ENCODE measurements at regions not wholly inside any gene's neighbourhood (a gene's known extent, or its start where the extent isn't known, plus 50 kb on each side); places are given as distances from the start of the nearest gene placed in this dataset.

DNA sequence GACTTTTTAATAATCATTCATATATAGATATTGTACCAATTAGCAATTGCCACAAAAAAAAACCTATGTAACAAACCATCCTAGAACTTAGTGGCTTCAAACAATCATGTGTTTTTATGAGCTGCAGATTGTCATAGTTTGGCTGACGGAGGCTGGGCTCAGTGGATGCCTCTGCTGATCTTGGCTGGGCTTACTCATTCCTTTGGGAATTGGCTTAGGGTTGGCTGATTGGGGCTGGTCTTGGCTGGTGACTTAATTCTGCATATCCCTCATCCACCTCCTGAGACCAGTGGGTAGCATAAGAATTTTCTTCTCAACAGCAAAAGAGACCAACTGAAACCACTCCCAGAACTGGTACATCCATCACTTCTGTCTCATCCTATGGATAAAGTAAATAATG is 57.9 kb upstream of the PHF21B start:
- H3K36me3 ChIP-seq (ENCODE audit: control insufficient read depth, insufficient read depth, low read length), result no peaks in the 10 kb centered on the region
- H3K4me1 Mint-ChIP-seq, result peaks cover 16% of the 10 kb centered on the region
- peaks cover 12% of the 10 kb centered on the region for H3K27me3 Mint-ChIP-seq (ENCODE audit: insufficient read depth)
- H3K27ac ChIP-seq (ENCODE audit: low read depth, low read length), result no peak overlapping the region
- TF ChIP-seq, protein P1, sequence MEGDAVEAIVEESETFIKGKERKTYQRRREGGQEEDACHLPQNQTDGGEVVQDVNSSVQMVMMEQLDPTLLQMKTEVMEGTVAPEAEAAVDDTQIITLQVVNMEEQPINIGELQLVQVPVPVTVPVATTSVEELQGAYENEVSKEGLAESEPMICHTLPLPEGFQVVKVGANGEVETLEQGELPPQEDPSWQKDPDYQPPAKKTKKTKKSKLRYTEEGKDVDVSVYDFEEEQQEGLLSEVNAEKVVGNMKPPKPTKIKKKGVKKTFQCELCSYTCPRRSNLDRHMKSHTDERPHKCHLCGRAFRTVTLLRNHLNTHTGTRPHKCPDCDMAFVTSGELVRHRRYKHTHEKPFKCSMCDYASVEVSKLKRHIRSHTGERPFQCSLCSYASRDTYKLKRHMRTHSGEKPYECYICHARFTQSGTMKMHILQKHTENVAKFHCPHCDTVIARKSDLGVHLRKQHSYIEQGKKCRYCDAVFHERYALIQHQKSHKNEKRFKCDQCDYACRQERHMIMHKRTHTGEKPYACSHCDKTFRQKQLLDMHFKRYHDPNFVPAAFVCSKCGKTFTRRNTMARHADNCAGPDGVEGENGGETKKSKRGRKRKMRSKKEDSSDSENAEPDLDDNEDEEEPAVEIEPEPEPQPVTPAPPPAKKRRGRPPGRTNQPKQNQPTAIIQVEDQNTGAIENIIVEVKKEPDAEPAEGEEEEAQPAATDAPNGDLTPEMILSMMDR (conservative IDR thresholded peaks at IDR 0.05), result no peak
- DNase-seq, result no peak
- H3K27me3 ChIP-seq (ENCODE audit: control insufficient read depth, insufficient read depth, low read length, poor library complexity, severe bottlenecking), result no peaks in the 10 kb centered on the region
- H3K9me3 Mint-ChIP-seq, result peaks cover 15% of the 10 kb centered on the region
- no peak overlapping the region for H3K9ac ChIP-seq (ENCODE audit: extremely low read depth, low read length, poor library complexity, severe bottlenecking)
- H3K27ac Mint-ChIP-seq, result no peak overlapping the region
- H3K4me3 ChIP-seq (ENCODE audit: low read length), result no peak overlapping the region
- H3K36me3 Mint-ChIP-seq (ENCODE audit: low read depth), result no peaks in the 10 kb centered on the region
- H3K9me3 ChIP-seq (ENCODE audit: control insufficient read depth, low read length), result peaks cover 7% of the 10 kb centered on the region
- 80 to 100% methylated on average over 1 of the region's 1 CpG for WGBS, 2 experiments (ENCODE audit: insufficient coverage in 1 of 2, insufficient read length in 1 of 2)
- H3K4me1 ChIP-seq (ENCODE audit: control insufficient read depth, insufficient read depth, low read length), result no peaks in the 10 kb centered on the region
- H3K4me3 Mint-ChIP-seq, result no peak overlapping the region

DNA sequence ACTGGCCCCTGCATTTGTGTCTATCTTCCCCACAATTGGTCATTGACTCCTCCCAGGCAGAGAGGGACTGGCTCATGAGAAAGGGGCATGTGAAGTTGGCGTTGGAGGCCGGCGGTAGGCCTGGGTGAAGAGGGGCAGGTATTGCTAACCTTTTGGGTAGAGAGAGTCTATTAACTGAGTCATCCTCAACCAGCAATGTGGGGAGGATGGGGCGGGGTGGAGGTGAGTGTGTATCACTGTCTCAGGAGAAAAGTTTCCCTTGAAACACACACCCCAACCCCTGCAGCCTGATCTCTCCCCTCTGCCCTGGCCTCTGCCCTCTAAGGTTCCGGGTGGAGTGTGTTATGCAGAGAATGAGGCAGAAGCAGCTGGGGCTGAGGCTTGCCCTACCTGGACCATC is 60.1 kb upstream of the PHF21B start:
- H3K36me3 ChIP-seq (ENCODE audit: control insufficient read depth, insufficient read depth, low read length), result no peaks in the 10 kb centered on the region
- H3K4me1 Mint-ChIP-seq, result peaks cover 16% of the 10 kb centered on the region
- TF ChIP-seq, protein P1 (conservative IDR thresholded peaks at IDR 0.05), result no peak
- no peak for DNase-seq
- no peak overlapping the region for H3K9ac ChIP-seq (ENCODE audit: extremely low read depth, low read length, poor library complexity, severe bottlenecking)
- 92 to 94% methylated on average over 2 to 4 of the region's 5 CpGs for WGBS, 2 experiments (ENCODE audit: insufficient coverage in 1 of 2, insufficient read length in 1 of 2)
- H3K27me3 ChIP-seq (ENCODE audit: control insufficient read depth, insufficient read depth, low read length, poor library complexity, severe bottlenecking), result no peaks in the 10 kb centered on the region
- no peak overlapping the region for H3K27ac Mint-ChIP-seq
- H3K4me3 ChIP-seq (ENCODE audit: low read length), result no peak overlapping the region
- H3K9me3 ChIP-seq (ENCODE audit: control insufficient read depth, low read length), result peaks cover 12% of the 10 kb centered on the region
- peaks cover 12% of the 10 kb centered on the region for H3K27me3 Mint-ChIP-seq (ENCODE audit: insufficient read depth)
- H3K4me1 ChIP-seq (ENCODE audit: control insufficient read depth, insufficient read depth, low read length), result no peaks in the 10 kb centered on the region
- H3K9me3 Mint-ChIP-seq, result peaks cover 15% of the 10 kb centered on the region
- H3K4me3 Mint-ChIP-seq, result no peak overlapping the region
- H3K27ac ChIP-seq (ENCODE audit: low read depth, low read length), result no peak overlapping the region
- no peaks in the 10 kb centered on the region for H3K36me3 Mint-ChIP-seq (ENCODE audit: low read depth)

DNA sequence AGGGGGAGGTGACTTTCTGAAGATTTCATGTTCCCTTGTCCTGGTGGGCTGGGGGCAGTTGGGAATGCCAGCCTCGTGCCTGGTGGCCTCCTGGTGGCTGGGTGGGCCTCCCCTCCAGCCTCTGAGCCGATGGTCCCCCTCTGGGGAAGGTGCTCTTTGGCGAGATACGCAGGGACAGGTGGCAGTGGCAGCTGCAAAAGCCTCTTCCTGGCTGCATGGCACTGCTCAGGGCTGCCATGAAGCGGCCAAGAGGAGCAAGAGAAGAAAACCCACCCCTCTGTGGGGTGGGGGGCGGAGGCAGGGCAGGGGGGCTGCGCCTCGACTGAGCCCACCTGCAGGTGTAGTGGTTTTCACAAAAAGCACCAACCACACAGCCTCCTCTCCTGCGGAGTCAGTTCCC is 61.8 kb upstream of the PHF21B start:
- Mint-ChIP-seq H3K36me3 (ENCODE audit: low read depth) (no peaks in the 10 kb centered on the region), H3K27ac (no peak overlapping the region), H3K27me3 (ENCODE audit: insufficient read depth) (peaks cover 7% of the 10 kb centered on the region), H3K4me1 (peaks cover 18% of the 10 kb centered on the region), H3K9me3 (peaks cover 15% of the 10 kb centered on the region), H3K4me3 (no peak overlapping the region)
- Histone ChIP-seq H3K27me3 (ENCODE audit: control insufficient read depth, insufficient read depth, low read length, poor library complexity, severe bottlenecking) (no peaks in the 10 kb centered on the region), H3K27ac (ENCODE audit: low read depth, low read length) (no peak overlapping the region), H3K4me3 (ENCODE audit: low read length) (peak overlapping the region; percentile 71), H3K9me3 (ENCODE audit: control insufficient read depth, low read length) (peaks cover 12% of the 10 kb centered on the region), H3K4me1 (ENCODE audit: control insufficient read depth, insufficient read depth, low read length) (no peaks in the 10 kb centered on the region), H3K9ac (ENCODE audit: extremely low read depth, low read length, poor library complexity, severe bottlenecking) (no peak overlapping the region), H3K36me3 (ENCODE audit: control insufficient read depth, insufficient read depth, low read length) (no peaks in the 10 kb centered on the region)
- DNase-seq, result no peak
- WGBS, 2 experiments (ENCODE audit: insufficient coverage in 1 of 2, insufficient read length in 1 of 2), result 52 to 58% methylated on average over 5 to 8 of the region's 9 CpGs
- TF ChIP-seq, protein P1 (conservative IDR thresholded peaks at IDR 0.05), result no peak

Measured in endodermal cell (in vitro differentiated cells).